ENCODE measurements at regions not wholly inside any gene's neighbourhood (a gene's known extent, or its start where the extent isn't known, plus 50 kb on each side); places are given as distances from the start of the nearest gene placed in this dataset.

DNA sequence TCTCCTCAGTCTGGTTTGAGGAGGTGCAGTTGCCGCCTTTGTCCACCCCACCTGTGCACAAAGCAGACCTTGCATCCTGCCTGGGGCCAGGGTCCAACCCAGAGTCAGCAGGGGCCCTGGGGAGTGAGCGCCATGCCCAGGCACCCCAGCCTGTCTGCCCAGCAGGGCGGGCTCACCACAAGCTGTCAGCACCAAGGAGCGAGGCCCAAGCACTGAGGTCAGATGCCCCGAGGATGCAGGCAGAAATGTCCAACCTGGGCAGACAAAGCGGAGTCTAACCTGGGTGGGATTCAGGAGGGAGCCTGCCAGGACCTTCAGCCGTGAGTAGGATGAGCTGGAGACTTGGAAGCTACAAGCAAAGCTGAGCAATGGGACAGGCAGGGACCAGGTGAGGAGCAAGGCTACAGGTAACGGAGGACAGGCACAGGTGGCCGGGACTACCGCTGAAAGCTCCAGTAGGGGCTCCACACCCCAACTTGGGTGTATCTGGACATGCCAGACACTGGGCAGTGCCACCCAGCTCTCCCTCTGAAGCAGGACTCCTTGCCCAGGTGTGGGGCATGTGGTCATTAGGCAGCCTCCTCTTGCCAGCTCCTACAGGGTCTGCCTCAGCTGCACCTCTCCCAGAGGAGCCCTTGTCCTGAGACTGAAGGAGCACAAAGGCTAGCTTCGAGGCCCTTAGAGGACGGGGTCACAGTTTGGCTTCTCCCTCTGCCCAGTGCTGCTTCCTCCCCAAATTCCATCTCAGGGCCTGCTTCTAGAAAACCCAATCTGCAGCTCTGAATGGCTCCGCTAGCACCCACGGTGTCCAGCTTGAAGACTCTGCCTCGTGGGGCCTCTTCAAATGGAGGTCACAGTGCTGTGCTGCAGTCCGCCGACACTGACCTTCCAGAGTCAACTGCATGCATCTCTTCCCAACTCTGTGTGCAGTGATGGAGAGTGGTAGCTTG is 210.6 kb upstream of the CDYL start:
- TF ChIP-seq, protein P1, sequence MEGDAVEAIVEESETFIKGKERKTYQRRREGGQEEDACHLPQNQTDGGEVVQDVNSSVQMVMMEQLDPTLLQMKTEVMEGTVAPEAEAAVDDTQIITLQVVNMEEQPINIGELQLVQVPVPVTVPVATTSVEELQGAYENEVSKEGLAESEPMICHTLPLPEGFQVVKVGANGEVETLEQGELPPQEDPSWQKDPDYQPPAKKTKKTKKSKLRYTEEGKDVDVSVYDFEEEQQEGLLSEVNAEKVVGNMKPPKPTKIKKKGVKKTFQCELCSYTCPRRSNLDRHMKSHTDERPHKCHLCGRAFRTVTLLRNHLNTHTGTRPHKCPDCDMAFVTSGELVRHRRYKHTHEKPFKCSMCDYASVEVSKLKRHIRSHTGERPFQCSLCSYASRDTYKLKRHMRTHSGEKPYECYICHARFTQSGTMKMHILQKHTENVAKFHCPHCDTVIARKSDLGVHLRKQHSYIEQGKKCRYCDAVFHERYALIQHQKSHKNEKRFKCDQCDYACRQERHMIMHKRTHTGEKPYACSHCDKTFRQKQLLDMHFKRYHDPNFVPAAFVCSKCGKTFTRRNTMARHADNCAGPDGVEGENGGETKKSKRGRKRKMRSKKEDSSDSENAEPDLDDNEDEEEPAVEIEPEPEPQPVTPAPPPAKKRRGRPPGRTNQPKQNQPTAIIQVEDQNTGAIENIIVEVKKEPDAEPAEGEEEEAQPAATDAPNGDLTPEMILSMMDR (conservative IDR thresholded peaks at IDR 0.05; ENCODE audit: low read depth, low read length): no peak
- no peak for TF ChIP-seq EZH2phosphoT487 (IDR thresholded peaks at IDR 0.05; ENCODE audit: borderline replicate concordance, low read length)
